ENCODE measurements at regions not wholly inside any gene's neighbourhood (a gene's known extent, or its start where the extent isn't known, plus 50 kb on each side); places are given as distances from the start of the nearest gene placed in this dataset.

GRCh38 chr5:60338846-60339245 lies 361.1 kb downstream of the DEPDC1B start:
- ATAC-seq = no peak
- peaks cover 20% of the 10 kb centered on the region for H3K4me1 Mint-ChIP-seq
- H3K27me3 Mint-ChIP-seq = no peaks in the 10 kb centered on the region
- H3K9me3 Mint-ChIP-seq = no peaks in the 10 kb centered on the region
- no peak overlapping the region for H3K27ac Mint-ChIP-seq
- H3K36me3 Mint-ChIP-seq = no peaks in the 10 kb centered on the region
- H3K4me3 Mint-ChIP-seq = no peak overlapping the region

GRCh38 chr5:60336491-60336890 lies 363.5 kb downstream of the DEPDC1B start:
- no peak overlapping the region for H3K27ac Mint-ChIP-seq
- no peaks in the 10 kb centered on the region for H3K9me3 Mint-ChIP-seq
- no peaks in the 10 kb centered on the region for H3K36me3 Mint-ChIP-seq
- ATAC-seq = no peak
- peaks cover 18% of the 10 kb centered on the region for H3K4me1 Mint-ChIP-seq
- no peaks in the 10 kb centered on the region for H3K27me3 Mint-ChIP-seq
- no peak overlapping the region for H3K4me3 Mint-ChIP-seq

GRCh38 chr5:60335913-60336312 lies 364.1 kb downstream of the DEPDC1B start:
- no peak overlapping the region for H3K4me3 Mint-ChIP-seq
- no peak for ATAC-seq
- peaks cover 12% of the 10 kb centered on the region for H3K4me1 Mint-ChIP-seq
- H3K27me3 Mint-ChIP-seq = no peaks in the 10 kb centered on the region
- H3K9me3 Mint-ChIP-seq = no peaks in the 10 kb centered on the region
- no peak overlapping the region for H3K27ac Mint-ChIP-seq
- H3K36me3 Mint-ChIP-seq = no peaks in the 10 kb centered on the region

GRCh38 chr5:60334281-60334713 lies 365.7 kb downstream of the DEPDC1B start:
- Mint-ChIP-seq H3K36me3 (peaks cover 2% of the 10 kb centered on the region), H3K4me3 (no peak overlapping the region), H3K27me3 (no peaks in the 10 kb centered on the region), H3K4me1 (peaks cover 4% of the 10 kb centered on the region), H3K9me3 (peaks cover 3% of the 10 kb centered on the region), H3K27ac (no peak overlapping the region)
- no peak for ATAC-seq

- no peak overlapping the region for H3K27ac Mint-ChIP-seq
- ATAC-seq = no peak
- H3K27me3 Mint-ChIP-seq = no peaks in the 10 kb centered on the region
- H3K36me3 Mint-ChIP-seq = peaks cover 5% of the 10 kb centered on the region
- no peaks in the 10 kb centered on the region for H3K4me1 Mint-ChIP-seq
- peaks cover 6% of the 10 kb centered on the region for H3K9me3 Mint-ChIP-seq
- H3K4me3 Mint-ChIP-seq = no peak overlapping the region
Observed at GRCh38 chr5:60333005-60333571, 366.9 kb downstream of the DEPDC1B start.

- H3K9me3 Mint-ChIP-seq = peaks cover 6% of the 10 kb centered on the region
- no peak overlapping the region for H3K4me3 Mint-ChIP-seq
- peaks cover 5% of the 10 kb centered on the region for H3K36me3 Mint-ChIP-seq
- no peak for ATAC-seq
- no peaks in the 10 kb centered on the region for H3K4me1 Mint-ChIP-seq
- H3K27me3 Mint-ChIP-seq = no peaks in the 10 kb centered on the region
- H3K27ac Mint-ChIP-seq = no peak overlapping the region
Observed at GRCh38 chr5:60332244-60333004, 367.5 kb downstream of the DEPDC1B start.

GRCh38 chr5:60330236-60330635 lies 369.7 kb downstream of the DEPDC1B start:
- Mint-ChIP-seq H3K36me3 (peaks cover 5% of the 10 kb centered on the region), H3K4me3 (no peak overlapping the region), H3K27ac (no peak overlapping the region), H3K4me1 (no peaks in the 10 kb centered on the region), H3K9me3 (peaks cover 6% of the 10 kb centered on the region), H3K27me3 (no peaks in the 10 kb centered on the region)
- no peak for ATAC-seq

- Mint-ChIP-seq H3K4me1 (no peaks in the 10 kb centered on the region), H3K36me3 (peaks cover 13% of the 10 kb centered on the region)
Observed at GRCh38 chr5:60325870-60326269, 374.1 kb downstream of the DEPDC1B start.

GRCh38 chr5:60323596-60323995 lies 376.4 kb downstream of the DEPDC1B start:
- Mint-ChIP-seq H3K27ac (no peak overlapping the region), H3K9me3 (peaks cover 11% of the 10 kb centered on the region), H3K4me3 (no peak overlapping the region), H3K36me3 (peaks cover 7% of the 10 kb centered on the region), H3K27me3 (no peaks in the 10 kb centered on the region), H3K4me1 (no peaks in the 10 kb centered on the region)
- ATAC-seq = no peak

More at GRCh38 chr5:60325870-60326269, 374.1 kb downstream of the DEPDC1B start:
- Mint-ChIP-seq H3K27me3 (no peaks in the 10 kb centered on the region), H3K27ac (no peak overlapping the region), H3K4me3 (no peak overlapping the region), H3K9me3 (peaks cover 17% of the 10 kb centered on the region)
- ATAC-seq = no peak

GRCh38 chr5:60312098-60312497 lies 387.9 kb downstream of the DEPDC1B start:
- Mint-ChIP-seq H3K27me3 (no peaks in the 10 kb centered on the region), H3K4me1 (no peaks in the 10 kb centered on the region), H3K27ac (no peak overlapping the region), H3K4me3 (no peak overlapping the region), H3K36me3 (no peaks in the 10 kb centered on the region), H3K9me3 (peaks cover 3% of the 10 kb centered on the region)
- no peak for ATAC-seq

- H3K4me1 Mint-ChIP-seq = no peaks in the 10 kb centered on the region
Observed at GRCh38 chr5:60299944-60300343, 400.0 kb downstream of the DEPDC1B start.

GRCh38 chr5:60297658-60298057 lies 402.3 kb downstream of the DEPDC1B start:
- no peaks in the 10 kb centered on the region for H3K27me3 Mint-ChIP-seq
- peaks cover 6% of the 10 kb centered on the region for H3K9me3 Mint-ChIP-seq
- H3K4me3 Mint-ChIP-seq = no peak overlapping the region
- H3K4me1 Mint-ChIP-seq = no peaks in the 10 kb centered on the region
- ATAC-seq = no peak
- H3K27ac Mint-ChIP-seq = no peak overlapping the region
- no peaks in the 10 kb centered on the region for H3K36me3 Mint-ChIP-seq

More at GRCh38 chr5:60299944-60300343, 400.0 kb downstream of the DEPDC1B start:
- Mint-ChIP-seq H3K27ac (no peak overlapping the region), H3K9me3 (peaks cover 6% of the 10 kb centered on the region), H3K27me3 (no peaks in the 10 kb centered on the region), H3K36me3 (no peaks in the 10 kb centered on the region), H3K4me3 (no peak overlapping the region)
- ATAC-seq = no peak

GRCh38 chr5:60295423-60295822 lies 401.9 kb upstream of the PDE4D start:
- H3K27ac Mint-ChIP-seq = no peak overlapping the region

GRCh38 chr5:60293518-60293917 lies 400.0 kb upstream of the PDE4D start:
- Mint-ChIP-seq H3K9me3 (no peaks in the 10 kb centered on the region), H3K27ac (no peak overlapping the region), H3K4me1 (no peaks in the 10 kb centered on the region), H3K36me3 (no peaks in the 10 kb centered on the region), H3K27me3 (peaks cover 12% of the 10 kb centered on the region), H3K4me3 (no peak overlapping the region)
- ATAC-seq = no peak

More at GRCh38 chr5:60295423-60295822, 401.9 kb upstream of the PDE4D start:
- H3K9me3 Mint-ChIP-seq = no peaks in the 10 kb centered on the region
- peak; percentile 64 for ATAC-seq
- H3K36me3 Mint-ChIP-seq = no peaks in the 10 kb centered on the region
- H3K27me3 Mint-ChIP-seq = no peaks in the 10 kb centered on the region
- H3K4me1 Mint-ChIP-seq = no peaks in the 10 kb centered on the region
- no peak overlapping the region for H3K4me3 Mint-ChIP-seq

- ATAC-seq = peak; percentile 67
- no peak overlapping the region for H3K27ac Mint-ChIP-seq
- no peaks in the 10 kb centered on the region for H3K36me3 Mint-ChIP-seq
- H3K4me1 Mint-ChIP-seq = peaks cover 7% of the 10 kb centered on the region
- no peaks in the 10 kb centered on the region for H3K9me3 Mint-ChIP-seq
- no peak overlapping the region for H3K4me3 Mint-ChIP-seq
- H3K27me3 Mint-ChIP-seq = peaks cover 21% of the 10 kb centered on the region
Observed at GRCh38 chr5:60287174-60287771, 393.7 kb upstream of the PDE4D start.

- no peak for ATAC-seq
- H3K36me3 Mint-ChIP-seq = no peaks in the 10 kb centered on the region
Observed at GRCh38 chr5:60285910-60286309, 392.4 kb upstream of the PDE4D start.

More at GRCh38 chr5:60285910-60286309, 392.4 kb upstream of the PDE4D start:
- peaks cover 21% of the 10 kb centered on the region for H3K27me3 Mint-ChIP-seq
- no peak overlapping the region for H3K27ac Mint-ChIP-seq
- no peaks in the 10 kb centered on the region for H3K9me3 Mint-ChIP-seq
- H3K4me1 Mint-ChIP-seq = peaks cover 7% of the 10 kb centered on the region
- H3K4me3 Mint-ChIP-seq = no peak overlapping the region

All from stimulated activated memory B cell treated with anti-CD40 and anti-IgM and Interleukin-4, amounts not matched to agents 10 μg/mL and 1 μg/mL and 100 μg/mL, for 72 hours (primary cell).